T-helper 1 cell treated with Interleukin-12 subunit alpha and Interleukin-12 subunit beta and Interleukin-4 antibody, amounts not matched to agents 30 ng/mL and 1 ng/mL, for 36 hours (primary cell): ENCODE measurements at regions not wholly inside any gene's neighbourhood (a gene's known extent, or its start where the extent isn't known, plus 50 kb on each side); places are given as distances from the start of the nearest gene placed in this dataset.
"Not testable (repeated sequence)": the region's sequence is repeated elsewhere in the genome, so short reads cannot be mapped to it uniquely, and the experiment has no call there.

Experiments
- intact Hi-C: fragments of 100-400 bp; cut with micrococcal nuclease; formaldehyde crosslinking; loops from one replicate; pipeline ENCODE4 v1.15.1; 2024

GRCh38 chr4:52157071-52157470, 106.0 kb downstream of the SPATA18 start:
- intact Hi-C loops: not testable (repeated sequence)

GRCh38 chr4:52157641-52158316, 106.7 kb downstream of the SPATA18 start:
- intact Hi-C loops: no loop called here

GRCh38 chr4:52160859-52161258, 109.8 kb downstream of the SPATA18 start:
- intact Hi-C loops: no loop called here

GRCh38 chr4:52164116-52164515, 113.0 kb downstream of the SPATA18 start:
- intact Hi-C loops: no loop called here

GRCh38 chr4:52172166-52172565, 121.1 kb downstream of the SPATA18 start:
- intact Hi-C loops: no loop called here

GRCh38 chr4:52173470-52174045, 122.5 kb downstream of the SPATA18 start:
- intact Hi-C loops: no loop called here

- intact Hi-C loops: no loop called here
Measured at GRCh38 chr4:52187603-52188002, 136.5 kb downstream of the SPATA18 start.

- intact Hi-C loops: no loop called here
Measured at GRCh38 chr4:52192001-52192400, 140.9 kb downstream of the SPATA18 start.

GRCh38 chr4:52192721-52193135, 141.6 kb downstream of the SPATA18 start:
- intact Hi-C loops: no loop called here

GRCh38 chr4:52195869-52196268, 144.8 kb downstream of the SPATA18 start:
- intact Hi-C loops: no loop called here

- intact Hi-C loops: no loop called here
Measured at GRCh38 chr4:52196606-52197130, 145.6 kb downstream of the SPATA18 start.

GRCh38 chr4:52197306-52197705, 146.2 kb downstream of the SPATA18 start:
- intact Hi-C loops: no loop called here

GRCh38 chr4:52198294-52198693, 147.2 kb downstream of the SPATA18 start:
- intact Hi-C loops: no loop called here

GRCh38 chr4:52199574-52200338, 148.7 kb downstream of the SPATA18 start:
- intact Hi-C loops: no loop called here

- intact Hi-C loops: no loop called here
Measured at GRCh38 chr4:52200339-52200725, 149.2 kb downstream of the SPATA18 start.

- intact Hi-C loops: no loop called here
Measured at GRCh38 chr4:52201715-52202114, 150.6 kb downstream of the SPATA18 start.

- intact Hi-C loops: no loop called here
Measured at GRCh38 chr4:52202251-52202779, 151.2 kb downstream of the SPATA18 start.

GRCh38 chr4:52202931-52203330, 151.8 kb downstream of the SPATA18 start:
- intact Hi-C loops: no loop called here

- intact Hi-C loops: no loop called here
Measured at GRCh38 chr4:52203351-52203750, 152.2 kb downstream of the SPATA18 start.

- intact Hi-C loops: no loop called here
Measured at GRCh38 chr4:52204921-52205320, 153.8 kb downstream of the SPATA18 start.

- intact Hi-C loops: not testable (repeated sequence)
Measured at GRCh38 chr4:52207146-52207545, 156.0 kb downstream of the SPATA18 start.

GRCh38 chr4:52212702-52213101, 161.6 kb downstream of the SPATA18 start:
- intact Hi-C loops: no loop called here
